ENCODE measurements at regions not wholly inside any gene's neighbourhood (a gene's known extent, or its start where the extent isn't known, plus 50 kb on each side); places are given as distances from the start of the nearest gene placed in this dataset.

DNA sequence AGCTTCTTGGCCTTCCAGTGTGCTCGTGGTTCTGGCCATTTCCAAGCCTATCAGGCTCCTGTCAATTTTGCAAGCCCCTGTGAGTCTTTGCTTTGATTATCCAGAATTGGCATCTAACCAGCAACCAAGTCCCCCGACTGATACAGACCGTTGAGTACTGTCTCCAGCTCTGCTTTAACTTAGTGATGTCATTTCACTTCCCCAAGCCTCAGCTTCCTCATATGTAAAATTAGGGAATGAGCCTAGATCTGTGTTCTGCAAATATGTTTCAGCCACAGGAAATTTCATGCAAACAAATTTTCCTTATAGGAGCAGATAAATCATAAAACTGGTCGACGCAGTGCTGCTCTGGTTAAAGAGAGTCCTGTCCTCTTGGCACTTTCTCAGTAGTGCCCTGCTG lies 60.1 kb upstream of the WSB1 start:
- no peak for DNase-seq (ENCODE audit: extremely low spot score, unreplicated experiment)
- Mint-ChIP-seq H3K27me3 (ENCODE audit: unreplicated experiment) (no peaks in the 10 kb centered on the region), H3K4me3 (ENCODE audit: unreplicated experiment) (no peak overlapping the region), H3K9me3 (ENCODE audit: unreplicated experiment) (no peaks in the 10 kb centered on the region), H3K4me1 (ENCODE audit: unreplicated experiment) (no peaks in the 10 kb centered on the region), H3K27ac (ENCODE audit: unreplicated experiment) (no peak overlapping the region), H3K36me3 (ENCODE audit: unreplicated experiment) (no peaks in the 10 kb centered on the region)
- TF ChIP-seq CTCF (IDR thresholded peaks at IDR 0.05), result no peak

DNA sequence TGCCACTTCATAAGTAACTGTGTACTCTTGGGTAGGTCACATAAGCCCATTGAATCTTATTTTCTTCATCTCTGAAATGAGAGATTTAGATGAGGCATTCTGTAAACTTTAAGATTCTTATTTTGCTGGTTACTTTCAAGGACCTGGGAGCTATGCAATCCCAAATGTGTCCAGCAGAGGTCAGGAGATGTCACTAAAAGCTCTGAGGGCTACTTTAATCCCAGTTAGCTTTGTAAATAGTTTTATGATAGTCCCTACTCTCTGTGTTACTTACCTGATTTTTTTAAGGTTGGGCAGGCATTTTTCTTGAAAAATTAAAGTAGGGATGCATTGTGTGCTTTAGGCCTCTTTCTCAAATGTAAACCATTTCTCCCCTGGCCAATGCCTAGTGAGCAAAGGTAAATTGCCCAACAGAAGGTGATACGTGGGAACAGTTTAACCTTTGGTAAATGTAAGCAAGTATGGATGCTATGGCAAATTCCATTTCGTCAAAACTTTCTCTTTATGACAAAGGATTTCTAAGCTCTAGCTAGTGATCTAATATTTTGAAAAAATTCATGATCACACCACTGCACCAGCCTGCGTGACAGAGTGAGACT lies 57.1 kb upstream of the WSB1 start:
- no peak overlapping the region for H3K27ac Mint-ChIP-seq (ENCODE audit: unreplicated experiment)
- H3K27me3 Mint-ChIP-seq (ENCODE audit: unreplicated experiment), result no peaks in the 10 kb centered on the region
- H3K36me3 Mint-ChIP-seq (ENCODE audit: unreplicated experiment), result no peaks in the 10 kb centered on the region
- H3K4me1 Mint-ChIP-seq (ENCODE audit: unreplicated experiment), result peaks cover 9% of the 10 kb centered on the region
- DNase-seq (ENCODE audit: extremely low spot score, unreplicated experiment), result no peak
- H3K9me3 Mint-ChIP-seq (ENCODE audit: unreplicated experiment), result no peaks in the 10 kb centered on the region
- H3K4me3 Mint-ChIP-seq (ENCODE audit: unreplicated experiment), result no peak overlapping the region
- peak; percentile 89 for TF ChIP-seq CTCF (IDR thresholded peaks at IDR 0.05)

DNA sequence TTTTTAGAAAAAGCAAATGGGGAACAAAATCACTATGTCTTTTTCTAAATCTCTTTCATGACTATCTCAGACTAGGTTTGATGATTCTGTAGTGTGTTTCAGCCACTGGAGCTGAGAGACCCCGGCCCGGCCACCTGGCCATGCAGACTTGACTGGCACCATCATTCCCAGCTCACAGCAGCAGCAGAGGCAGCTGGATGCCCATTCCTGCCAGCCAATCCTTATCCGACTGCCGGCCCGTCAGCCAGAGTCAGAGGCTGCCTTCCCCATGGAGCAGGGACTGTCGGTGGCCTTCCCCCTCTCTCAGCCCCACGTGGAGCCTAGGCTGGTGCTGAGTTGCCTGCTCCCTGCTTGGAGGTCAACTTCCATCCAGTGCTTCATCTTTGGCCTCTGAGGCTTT lies 56.0 kb upstream of the WSB1 start:
- Mint-ChIP-seq H3K4me3 (ENCODE audit: unreplicated experiment) (no peak overlapping the region), H3K27me3 (ENCODE audit: unreplicated experiment) (peaks cover under 1% of the 10 kb centered on the region), H3K27ac (ENCODE audit: unreplicated experiment) (no peak overlapping the region), H3K9me3 (ENCODE audit: unreplicated experiment) (no peaks in the 10 kb centered on the region), H3K36me3 (ENCODE audit: unreplicated experiment) (no peaks in the 10 kb centered on the region), H3K4me1 (ENCODE audit: unreplicated experiment) (peaks cover 12% of the 10 kb centered on the region)
- no peak for DNase-seq (ENCODE audit: extremely low spot score, unreplicated experiment)
- no peak for TF ChIP-seq CTCF (IDR thresholded peaks at IDR 0.05)

GRCh38 chr17:27239046-27239445 lies 54.9 kb upstream of the WSB1 start:
- no peak overlapping the region for H3K27ac Mint-ChIP-seq (ENCODE audit: unreplicated experiment)
- no peak for DNase-seq (ENCODE audit: extremely low spot score, unreplicated experiment)
- H3K36me3 Mint-ChIP-seq (ENCODE audit: unreplicated experiment), result no peaks in the 10 kb centered on the region
- H3K27me3 Mint-ChIP-seq (ENCODE audit: unreplicated experiment), result peaks cover 2% of the 10 kb centered on the region
- H3K4me3 Mint-ChIP-seq (ENCODE audit: unreplicated experiment), result no peak overlapping the region
- peaks cover 12% of the 10 kb centered on the region for H3K4me1 Mint-ChIP-seq (ENCODE audit: unreplicated experiment)
- TF ChIP-seq CTCF (IDR thresholded peaks at IDR 0.05), result no peak
- no peaks in the 10 kb centered on the region for H3K9me3 Mint-ChIP-seq (ENCODE audit: unreplicated experiment)

GRCh38 chr17:27239584-27239983 lies 54.3 kb upstream of the WSB1 start:
- no peak overlapping the region for H3K27ac Mint-ChIP-seq (ENCODE audit: unreplicated experiment)
- peaks cover 2% of the 10 kb centered on the region for H3K27me3 Mint-ChIP-seq (ENCODE audit: unreplicated experiment)

More at GRCh38 chr17:27239584-27239983, 54.3 kb upstream of the WSB1 start:
- DNase-seq (ENCODE audit: extremely low spot score, unreplicated experiment), result no peak
- no peaks in the 10 kb centered on the region for H3K9me3 Mint-ChIP-seq (ENCODE audit: unreplicated experiment)
- TF ChIP-seq CTCF (IDR thresholded peaks at IDR 0.05), result no peak
- no peaks in the 10 kb centered on the region for H3K36me3 Mint-ChIP-seq (ENCODE audit: unreplicated experiment)
- no peak overlapping the region for H3K4me3 Mint-ChIP-seq (ENCODE audit: unreplicated experiment)
- H3K4me1 Mint-ChIP-seq (ENCODE audit: unreplicated experiment), result peaks cover 12% of the 10 kb centered on the region
